Right ventricle myocardium superior (tissue), 1 donor: ENCODE measurements at regions not wholly inside any gene's neighbourhood (a gene's known extent, or its start where the extent isn't known, plus 50 kb on each side); places are given as distances from the start of the nearest gene placed in this dataset.
"Not testable (repeated sequence)": the region's sequence is repeated elsewhere in the genome, so short reads cannot be mapped to it uniquely, and the experiment has no call there.

Source experiments
- ATAC-seq: fragments of 200-7000 bp; cut with Tn5 transposase; one replicate; pipeline ENCODE4 v1.9.1; 2020; ENCODE audit warnings: mild to moderate bottlenecking; ENCODE audit not compliant: poor library complexity
- DNase-seq: peaks from one replicate; pipeline ENCODE4 v3.0.0-alpha.2; 2020
- intact Hi-C: fragments of 100-400 bp; cut with DNase I; formaldehyde crosslinking; loops from one replicate; pipeline ENCODE4 v1.11.2; 2022
- donor health status: DM: no; HTN: yes; CAD: no; lungs with severe emphysema.

DNA sequence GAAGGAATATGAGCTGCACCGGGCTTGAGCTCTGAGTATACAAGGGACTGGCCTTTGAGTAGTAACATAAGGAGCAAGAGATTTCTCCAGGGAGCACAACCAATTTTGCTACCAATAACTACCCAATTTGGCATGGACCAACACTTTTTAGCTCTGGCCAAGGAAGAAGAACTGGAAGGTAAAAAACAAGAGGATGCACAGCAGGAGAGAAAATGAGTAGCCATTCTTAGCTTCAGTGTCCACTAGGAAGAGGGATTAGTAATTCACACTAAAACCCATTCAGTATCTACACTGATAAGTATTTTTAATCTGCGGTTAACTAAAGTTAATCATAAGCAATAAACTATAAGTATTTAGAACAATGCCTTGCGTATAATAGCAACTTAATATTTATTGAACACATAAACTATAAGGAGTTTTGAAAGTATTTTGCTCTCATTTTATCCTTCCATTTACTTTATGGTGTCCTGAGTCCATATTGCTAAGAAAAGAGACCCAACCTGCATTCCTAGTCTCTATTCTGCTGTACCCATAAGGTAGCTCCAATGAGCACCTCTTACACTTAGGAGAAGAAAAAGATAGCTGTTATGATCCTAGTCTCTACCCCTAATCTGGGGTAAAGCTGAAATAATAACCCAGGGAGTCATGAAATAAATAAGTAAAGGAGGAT lies 268.9 kb downstream of the IGSF11 start:
- DNase-seq (no peak), ATAC-seq (no peak)
- intact Hi-C loops, result no loop called here

DNA sequence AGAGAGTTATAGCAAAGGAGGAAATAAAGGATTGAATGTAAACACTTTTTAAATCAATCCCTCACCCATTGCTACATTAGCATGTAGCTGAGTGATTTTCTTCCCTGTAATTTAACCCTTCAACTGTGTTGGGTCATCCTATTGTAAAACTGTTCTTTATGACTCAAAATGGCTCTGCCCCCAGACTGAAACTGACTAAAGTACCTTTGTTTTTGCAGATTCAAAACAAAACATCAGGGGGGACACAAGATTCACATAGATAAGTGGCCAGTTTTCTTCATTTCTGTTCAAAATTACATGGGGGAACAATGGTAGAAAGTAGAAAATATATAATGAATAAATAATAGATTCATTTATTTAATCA lies 268.4 kb downstream of the IGSF11 start:
- intact Hi-C loops, result no loop called here
- no peak for ATAC-seq
- no peak for DNase-seq

DNA sequence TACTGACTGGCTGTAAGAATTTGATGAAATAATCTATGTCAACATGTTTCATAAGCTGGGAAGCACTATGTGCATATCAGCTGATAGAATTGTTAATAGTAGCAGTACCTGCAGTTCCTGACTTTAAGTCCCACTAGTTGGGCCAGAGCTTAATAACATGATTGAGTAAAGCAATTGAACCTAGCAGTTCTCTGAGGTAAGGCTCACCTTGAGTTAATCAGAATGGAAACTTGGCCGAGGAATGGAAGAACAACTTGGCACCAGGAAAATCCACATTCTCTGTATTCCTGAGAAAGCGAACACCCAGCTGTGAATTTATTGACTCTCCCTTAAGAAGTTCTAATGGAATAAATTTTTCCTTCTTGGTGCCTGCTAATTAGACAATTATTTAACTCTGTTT lies 262.6 kb downstream of the IGSF11 start:
- no peak for DNase-seq
- ATAC-seq, result no peak
- intact Hi-C loops, result no loop called here

DNA sequence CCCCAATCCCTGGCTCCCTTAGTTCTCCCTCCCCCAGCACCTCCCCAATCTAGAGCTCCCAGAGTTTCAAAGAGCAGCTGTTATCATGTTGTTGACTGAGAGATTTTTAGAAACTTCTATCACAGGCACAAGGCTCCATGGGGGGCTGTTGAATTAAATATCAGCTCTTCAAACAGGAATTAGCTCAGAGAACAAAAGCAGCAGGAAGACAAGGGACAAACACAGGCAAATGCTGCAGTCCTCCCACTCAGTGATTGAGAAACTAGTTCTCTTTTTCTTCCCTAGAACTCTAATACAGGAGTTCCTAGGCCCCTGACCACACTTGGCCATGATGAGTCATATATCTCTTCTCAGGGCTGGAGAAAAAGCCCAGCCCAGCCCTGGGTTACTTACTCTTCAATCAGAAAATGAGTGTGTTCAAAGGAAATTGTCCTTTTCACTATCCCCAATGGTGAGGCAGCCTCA lies 262.1 kb downstream of the IGSF11 start:
- no peak for ATAC-seq
- DNase-seq, result no peak
- intact Hi-C loops, result no loop called here

DNA sequence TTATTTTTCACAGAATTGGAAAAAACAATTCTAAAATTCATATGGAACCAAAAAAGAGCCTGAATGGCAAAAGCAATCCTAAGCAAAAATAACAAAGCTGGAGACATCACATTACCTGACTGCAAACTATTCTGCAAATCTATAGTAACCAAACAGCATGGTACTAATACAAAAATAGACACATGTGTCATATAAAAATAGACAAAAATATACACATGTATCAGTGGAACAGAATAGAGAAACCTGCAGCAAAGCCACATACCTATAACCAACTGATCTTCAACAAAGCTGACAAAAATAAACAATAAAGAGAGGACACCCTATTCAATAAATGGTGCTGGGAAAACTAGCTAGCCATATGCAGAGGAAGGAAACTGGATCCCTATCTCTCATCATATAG lies 259.6 kb downstream of the IGSF11 start:
- no peak for ATAC-seq
- intact Hi-C loops, result no loop called here
- DNase-seq, result no peak

DNA sequence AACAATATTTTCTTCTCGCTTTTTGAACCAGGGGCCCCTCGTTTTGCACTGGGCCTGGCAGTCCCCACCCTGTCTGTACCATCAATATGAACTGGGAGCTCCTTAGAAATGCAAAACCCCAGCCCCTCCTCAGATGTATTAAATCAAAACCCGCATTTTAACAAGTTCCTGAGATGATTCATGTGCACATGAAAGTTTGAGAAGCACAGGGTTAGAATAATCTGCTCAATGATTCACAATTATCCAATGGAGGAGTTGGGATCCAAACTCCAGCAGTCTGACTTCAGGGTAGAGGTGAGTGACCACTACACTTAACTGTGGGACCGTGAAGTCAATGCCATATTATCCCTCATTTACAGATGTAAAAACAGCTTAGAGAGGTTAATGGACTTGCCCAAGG lies 256.4 kb downstream of the IGSF11 start:
- no peak for DNase-seq
- no peak for ATAC-seq
- intact Hi-C loops, result no loop called here

DNA sequence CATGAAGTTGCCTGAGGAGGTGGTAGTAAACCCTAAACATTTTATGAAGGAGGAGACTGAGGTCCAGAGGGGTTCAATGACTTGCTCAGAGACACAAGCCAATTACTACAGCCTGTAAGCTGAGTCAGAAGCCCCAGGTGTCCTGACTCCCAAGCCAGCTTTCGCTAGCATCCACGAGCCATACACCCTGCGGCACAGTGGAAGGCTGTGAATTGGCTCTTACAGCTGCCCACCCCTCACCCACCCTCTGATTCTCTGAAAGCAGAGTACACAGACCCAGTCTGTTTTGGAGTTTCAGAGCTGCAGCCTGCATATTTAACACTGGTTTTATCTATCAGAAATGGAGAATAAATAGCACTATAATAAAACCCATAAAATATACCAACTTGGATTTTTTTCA lies 253.4 kb downstream of the IGSF11 start:
- DNase-seq (no peak), ATAC-seq (no peak)
- intact Hi-C loops, result no loop called here

DNA sequence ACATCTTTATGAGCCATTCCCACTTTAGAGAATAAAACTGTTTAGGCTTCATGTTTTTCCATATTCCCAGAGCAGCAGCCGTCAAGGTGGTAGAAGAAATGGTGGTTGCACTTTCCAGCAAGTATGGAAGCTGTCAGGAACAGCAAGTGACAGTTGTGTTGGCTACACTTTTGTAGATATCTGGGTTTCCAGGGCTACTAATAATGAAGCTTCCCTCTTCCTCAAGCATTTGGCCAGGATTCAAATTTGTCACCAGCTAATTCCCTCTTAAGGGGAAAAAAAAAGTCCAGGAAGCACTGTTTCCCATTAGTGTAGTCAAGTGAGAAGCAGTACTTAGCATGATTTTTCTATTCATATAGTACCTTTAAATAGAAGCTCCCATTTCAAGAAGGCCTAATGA lies 252.8 kb downstream of the IGSF11 start:
- DNase-seq (no peak), ATAC-seq (no peak)
- intact Hi-C loops, result no loop called here

DNA sequence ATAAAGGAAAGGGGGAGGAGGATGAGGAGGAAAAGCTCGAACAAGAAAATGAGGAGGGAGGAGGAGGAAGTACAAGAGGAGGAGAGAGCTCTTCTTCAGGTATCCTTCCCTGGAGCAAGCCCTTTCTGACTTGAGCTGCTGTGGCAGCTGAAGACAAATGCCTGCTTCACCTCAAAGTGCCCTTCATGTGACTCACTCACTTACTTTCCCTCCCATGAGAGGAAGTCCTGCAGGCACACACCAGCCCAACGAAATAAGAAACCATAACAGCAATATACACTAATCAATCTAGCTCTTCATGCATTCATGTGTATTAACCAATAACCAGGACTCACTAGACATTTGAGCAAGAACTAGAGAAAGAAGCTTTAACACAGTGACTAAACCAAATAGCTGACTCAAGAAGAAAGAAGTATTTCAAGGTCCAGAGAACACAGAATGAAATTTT lies 251.9 kb downstream of the IGSF11 start:
- ATAC-seq (no peak), DNase-seq (no peak)
- intact Hi-C loops, result no loop called here

DNA sequence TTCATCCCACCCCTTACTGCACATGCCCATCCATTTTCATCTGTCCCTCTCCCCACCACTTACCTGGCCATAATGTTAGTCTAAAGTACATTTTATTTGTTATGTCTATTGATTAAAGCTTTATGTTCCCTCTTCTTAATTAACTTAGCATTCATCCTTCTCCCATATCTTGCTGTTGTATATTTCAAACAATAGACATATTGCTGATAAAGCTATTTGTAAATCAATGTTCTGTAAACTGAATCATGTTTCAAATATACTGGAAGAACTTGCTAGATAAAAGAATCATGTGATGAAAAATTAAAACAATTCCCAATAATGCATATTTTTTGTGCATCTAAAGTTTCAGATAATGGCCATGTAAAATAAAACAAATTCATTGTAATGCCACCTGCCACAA lies 249.2 kb downstream of the IGSF11 start:
- no peak for DNase-seq
- intact Hi-C loops, result no loop called here
- no peak for ATAC-seq

DNA sequence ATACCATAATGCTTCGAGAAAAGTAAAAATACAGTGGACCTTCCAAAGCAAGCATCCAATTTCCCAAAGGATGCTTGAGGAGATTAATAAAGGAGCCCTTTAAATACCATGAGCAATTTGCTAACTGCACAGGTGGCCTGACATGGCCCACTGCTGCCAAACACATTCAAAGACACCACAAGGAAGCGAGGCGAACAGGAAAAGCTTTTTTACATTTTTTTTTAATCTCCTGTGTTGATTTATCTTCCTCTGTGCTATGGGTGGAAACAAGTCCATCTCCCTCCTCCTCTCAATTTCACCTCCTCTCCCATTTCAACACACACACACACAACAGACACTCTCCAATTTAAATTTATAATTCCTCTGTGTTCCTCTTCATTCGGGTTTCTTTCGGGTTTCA lies 243.4 kb downstream of the IGSF11 start:
- ATAC-seq (no peak), DNase-seq (no peak)
- intact Hi-C loops, result no loop called here

DNA sequence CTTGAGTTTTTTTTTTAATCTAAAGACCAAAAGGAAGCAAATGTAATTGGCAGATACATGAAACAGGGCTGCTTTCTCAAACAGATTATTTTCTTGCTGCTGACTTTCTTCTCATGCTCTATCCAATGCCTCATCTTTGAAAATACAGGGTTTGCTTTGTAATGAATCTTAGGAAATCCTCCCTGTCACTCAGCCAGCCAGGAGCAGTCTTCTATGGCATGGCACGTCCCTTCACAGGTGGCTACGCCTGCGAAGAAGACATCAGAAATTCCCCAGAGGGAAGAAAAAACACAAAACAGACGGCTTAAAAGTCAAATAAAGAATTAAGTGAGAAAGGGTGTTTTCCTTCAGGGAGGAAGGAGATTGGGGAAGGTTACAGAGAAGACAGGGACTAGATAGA lies 242.5 kb downstream of the IGSF11 start:
- DNase-seq, result no peak
- no peak for ATAC-seq
- intact Hi-C loops, result no loop called here

DNA sequence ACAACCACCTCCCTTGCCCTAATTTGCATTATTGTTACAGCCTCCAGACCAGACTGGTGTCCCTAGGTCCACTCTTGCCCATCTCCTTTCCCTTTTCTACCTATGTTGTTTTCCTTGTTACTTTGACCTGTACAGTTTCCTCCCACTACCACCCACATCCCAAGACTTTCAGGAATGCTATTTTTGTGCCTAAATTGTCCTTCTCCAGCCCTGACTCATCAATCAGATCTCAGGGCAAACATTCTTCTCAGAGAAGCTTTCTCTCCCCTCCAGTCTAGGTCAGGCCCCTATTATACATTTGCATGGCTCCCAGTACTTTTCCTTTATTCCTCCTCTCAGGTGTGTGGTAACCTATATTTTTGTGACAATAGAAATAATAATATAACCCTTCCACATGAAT lies 241.5 kb downstream of the IGSF11 start:
- intact Hi-C loops, result no loop called here
- ATAC-seq, result no peak

DNA sequence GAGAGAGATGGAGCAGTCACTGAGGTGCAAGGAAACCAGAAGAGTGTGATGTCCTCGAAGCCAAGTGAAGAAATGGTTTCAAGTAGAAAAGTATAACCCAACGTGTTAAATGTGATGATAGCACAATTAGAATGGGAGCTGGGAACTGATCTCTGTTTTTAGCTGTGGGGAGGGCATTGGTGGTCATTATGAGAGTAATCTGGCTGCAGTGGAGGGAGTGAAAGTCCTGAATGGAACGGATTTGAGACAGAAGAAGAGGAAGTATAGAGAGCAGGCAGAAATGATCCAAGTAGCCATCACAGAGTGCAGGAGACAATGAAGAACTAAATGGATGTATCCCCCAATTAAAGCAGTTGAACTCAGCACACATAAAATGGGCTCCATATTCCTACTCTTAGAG lies 235.3 kb downstream of the IGSF11 start:
- intact Hi-C loops, result no loop called here

More for the DNA sequence above, 241.5 kb downstream of the IGSF11 start:
- DNase-seq, result no peak

DNA sequence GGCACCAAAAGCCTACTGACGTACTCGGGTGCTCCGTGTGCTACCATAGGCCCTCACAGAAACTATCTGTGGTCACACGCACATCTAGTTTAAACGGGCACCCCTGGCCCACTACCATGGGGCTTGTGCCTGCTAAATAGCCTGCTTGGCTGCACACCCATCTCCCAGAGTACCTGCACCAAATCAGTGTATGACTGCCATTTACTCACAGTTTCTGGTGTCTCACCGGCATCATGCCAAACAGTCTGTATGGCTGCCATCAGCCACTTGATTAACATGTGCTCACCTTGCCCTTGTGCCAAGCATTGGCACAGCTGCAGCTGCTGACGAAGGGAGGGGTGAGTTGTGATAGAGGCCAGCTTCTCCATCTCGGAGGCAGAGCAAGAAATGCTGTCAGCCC lies 232.7 kb downstream of the IGSF11 start:
- DNase-seq (peak; percentile 83), ATAC-seq (peak; percentile 95)
- intact Hi-C loops, result no loop called here

More for the DNA sequence above, 235.3 kb downstream of the IGSF11 start:
- no peak for DNase-seq
- no peak for ATAC-seq

DNA sequence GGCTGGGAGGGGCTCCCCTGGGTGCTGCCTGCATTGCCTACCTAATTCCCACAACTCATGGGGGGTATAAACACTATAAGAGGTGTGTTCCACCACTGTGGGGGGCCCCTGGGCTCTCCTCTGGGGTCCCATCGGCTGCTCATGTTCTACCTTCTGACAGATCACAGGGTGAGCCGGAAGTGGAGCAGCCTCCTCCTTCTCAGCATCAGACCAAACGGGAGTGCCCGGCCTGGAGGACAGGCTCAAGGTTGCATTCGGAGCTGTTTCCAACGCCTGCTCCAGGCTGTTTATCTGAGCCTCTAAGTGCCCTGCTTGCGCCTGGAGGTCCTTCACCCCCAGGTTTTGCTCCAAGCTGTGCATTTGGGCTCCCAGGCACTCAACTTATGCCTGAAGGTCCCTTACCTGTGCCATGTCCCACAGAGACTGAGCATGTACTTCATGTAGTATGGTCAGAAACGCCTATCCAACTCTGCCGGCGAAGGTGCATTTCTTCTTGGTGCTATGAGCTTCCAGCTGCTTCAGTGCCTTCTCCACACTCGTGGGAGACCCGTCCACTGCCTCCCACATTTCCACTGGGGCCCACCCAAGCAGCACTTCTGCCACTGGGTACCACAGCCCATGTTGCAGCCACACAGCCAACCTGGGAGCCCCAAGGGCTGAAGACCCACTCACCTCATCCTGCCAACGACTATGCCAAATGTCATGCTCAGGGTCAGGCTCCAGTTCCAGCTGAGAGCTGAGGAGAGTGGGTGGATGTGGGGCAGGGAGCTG lies 232.1 kb downstream of the IGSF11 start:
- peak; percentile 76 for ATAC-seq
- DNase-seq, result no peak
- intact Hi-C loops, result no loop called here

DNA sequence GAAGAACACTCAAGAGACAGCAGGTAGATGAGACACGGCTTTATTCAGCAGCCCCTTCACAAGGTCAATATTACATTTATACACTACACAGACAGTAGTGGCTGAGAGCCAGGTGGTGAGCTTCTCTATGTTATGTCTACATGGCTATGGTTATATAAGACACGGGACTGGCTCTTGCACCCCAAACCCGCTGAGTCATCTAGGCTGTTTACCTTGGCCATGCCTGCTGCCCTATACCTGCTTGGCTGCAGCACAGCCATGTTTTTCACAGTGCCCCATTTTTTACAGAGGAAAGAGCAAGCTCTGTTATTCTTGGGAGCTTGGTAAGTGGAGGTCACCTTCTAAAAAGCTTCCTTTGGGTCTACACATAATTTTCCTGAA lies 231.6 kb downstream of the IGSF11 start:
- intact Hi-C loops, result no loop called here
- DNase-seq, result no peak
- ATAC-seq, result no peak

DNA sequence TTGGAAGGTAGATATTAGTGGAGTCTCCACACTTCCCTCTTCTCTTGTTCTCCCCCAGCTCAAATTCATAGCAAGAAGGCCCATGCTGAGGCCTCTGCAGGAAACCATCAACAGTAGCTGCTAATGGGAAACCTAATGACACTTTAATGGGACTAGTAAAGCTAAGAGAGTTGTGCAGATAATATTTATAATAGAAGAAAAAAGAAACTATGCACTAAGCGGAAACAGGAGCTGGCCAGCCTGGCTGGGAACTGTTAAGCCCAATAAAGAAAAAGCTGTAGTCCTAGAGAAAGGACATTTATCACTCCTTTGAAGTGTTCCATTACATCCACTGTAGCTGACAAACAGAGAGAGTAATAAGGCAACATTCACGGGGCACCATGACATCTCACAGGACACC lies 229.6 kb downstream of the IGSF11 start:
- ATAC-seq, result no peak
- DNase-seq, result no peak
- intact Hi-C loops, result no loop called here

DNA sequence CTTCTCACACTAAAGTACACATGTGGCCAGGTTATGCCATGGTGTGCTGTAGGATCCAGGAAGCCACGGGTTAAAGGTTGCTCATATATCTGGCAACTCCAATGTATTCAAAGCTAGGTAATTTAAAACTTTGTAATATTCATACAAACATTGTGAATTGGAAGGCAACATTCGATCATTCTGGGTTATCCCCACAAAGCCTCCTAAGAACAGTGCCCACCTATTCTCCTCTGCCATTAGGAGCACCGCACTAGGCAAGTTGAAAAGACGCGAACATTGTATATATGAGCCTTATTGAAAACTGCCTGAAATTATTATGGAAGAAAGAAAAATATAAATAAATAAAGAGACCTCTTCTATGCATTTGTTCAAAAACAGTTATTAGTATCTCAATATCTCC lies 228.2 kb downstream of the IGSF11 start:
- ATAC-seq (no peak), DNase-seq (no peak)
- intact Hi-C loops, result no loop called here

DNA sequence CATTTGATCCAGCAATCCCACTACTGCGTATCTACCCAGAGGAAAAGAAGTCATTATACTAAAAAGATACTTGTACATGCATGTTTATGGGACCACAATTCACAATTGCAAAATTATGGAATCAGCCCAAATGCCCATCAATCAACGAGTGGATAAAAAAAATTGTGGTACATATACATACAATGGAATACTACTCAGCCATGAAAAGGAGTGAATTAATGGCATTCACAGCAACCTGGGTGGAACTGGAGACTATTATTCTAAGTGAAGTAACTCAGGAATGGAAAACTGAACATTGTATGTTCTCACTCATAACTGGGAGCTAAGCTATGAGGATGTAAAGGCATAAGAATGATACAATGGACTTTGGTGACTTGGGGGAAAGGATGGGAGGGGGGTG lies 227.3 kb downstream of the IGSF11 start:
- intact Hi-C loops, ATAC-seq, DNase-seq: not testable (repeated sequence)

DNA sequence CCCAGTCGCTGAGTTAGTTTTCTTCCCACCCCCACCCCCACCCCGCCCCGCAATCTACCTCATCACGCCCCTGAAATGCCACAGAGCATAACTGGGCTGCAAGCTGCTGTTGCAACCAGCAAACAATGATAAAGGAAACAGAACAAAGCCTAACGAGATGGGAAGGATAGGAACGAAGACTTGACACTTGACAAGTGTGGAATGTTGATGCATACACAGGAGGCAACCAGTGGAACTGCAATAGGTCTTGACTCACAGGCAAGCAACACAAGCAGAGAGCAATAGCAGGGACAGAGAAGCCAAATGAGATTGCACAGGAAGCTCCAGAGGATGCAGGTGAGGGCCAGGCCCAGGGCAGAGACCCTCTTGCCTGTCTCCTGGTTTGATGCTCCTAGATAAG lies 225.9 kb downstream of the IGSF11 start:
- no peak for DNase-seq
- intact Hi-C loops, result no loop called here
- ATAC-seq, result no peak
